T-helper 2 cell treated with Interferon-gamma antibody and Interleukin-4, amounts not matched to agents 5 μg/mL and 100 μg/mL, for 36 hours (primary cell): ENCODE measurements at regions not wholly inside any gene's neighbourhood (a gene's known extent, or its start where the extent isn't known, plus 50 kb on each side); places are given as distances from the start of the nearest gene placed in this dataset.

Source experiments
- DNase-seq: peaks from one replicate; pipeline ENCODE4 v3.0.0; 2021; ENCODE audit warnings: low spot score
- H3K27ac Mint-ChIP-seq: one replicate; pipeline ENCODE4 v1.8.0; 2021; ENCODE audit warnings: mild to moderate bottlenecking, mixed read lengths
- H3K27me3 Mint-ChIP-seq: one replicate; pipeline ENCODE4 v1.8.0; 2021; ENCODE audit warnings: low read depth, mixed read lengths
- H3K36me3 Mint-ChIP-seq: one replicate; pipeline ENCODE4 v1.8.0; 2021; ENCODE audit warnings: low read depth, mixed read lengths
- H3K4me1 Mint-ChIP-seq: one replicate; pipeline ENCODE4 v1.8.0; 2021; ENCODE audit warnings: low read depth, mixed read lengths
- H3K4me3 Mint-ChIP-seq: one replicate; pipeline ENCODE4 v1.8.0; 2022; ENCODE audit warnings: mild to moderate bottlenecking, moderate library complexity, mixed read lengths
- H3K9me3 Mint-ChIP-seq: one replicate; pipeline ENCODE4 v1.8.0; 2021; ENCODE audit warnings: mixed read lengths

DNA sequence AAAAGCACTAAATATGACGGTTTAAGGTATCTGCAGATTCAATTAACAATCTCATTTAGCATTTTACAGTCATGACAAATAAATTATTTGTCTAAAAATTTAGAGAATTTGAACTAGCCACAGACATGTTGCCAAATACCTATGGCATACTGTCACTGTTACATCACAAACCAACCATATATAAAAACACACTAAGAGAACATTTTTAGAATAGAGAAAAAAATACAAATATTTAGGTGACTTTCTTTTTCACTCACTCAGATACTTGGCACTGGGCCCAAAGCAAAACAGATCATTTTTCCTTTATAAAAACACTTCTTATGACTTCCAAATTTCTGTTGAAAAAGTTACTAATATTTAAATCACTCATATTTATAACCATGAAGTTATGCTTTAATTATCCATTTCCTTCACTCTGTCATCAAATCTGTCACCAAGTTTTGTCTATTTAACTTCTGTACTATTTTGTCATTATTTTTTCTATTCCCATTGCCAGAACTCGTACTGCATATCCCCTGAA is 644.7 kb downstream of the OTOL1 start:
- Mint-ChIP-seq H3K4me3 (no peak overlapping the region), H3K27ac (no peak overlapping the region), H3K9me3 (no peaks in the 10 kb centered on the region), H3K4me1 (no peaks in the 10 kb centered on the region), H3K27me3 (no peaks in the 10 kb centered on the region), H3K36me3 (no peaks in the 10 kb centered on the region)
- DNase-seq, result no peak

- no peak for DNase-seq
- H3K27ac Mint-ChIP-seq, result no peak overlapping the region
- H3K4me3 Mint-ChIP-seq, result no peak overlapping the region
- no peaks in the 10 kb centered on the region for H3K36me3 Mint-ChIP-seq
- H3K27me3 Mint-ChIP-seq, result no peaks in the 10 kb centered on the region
- no peaks in the 10 kb centered on the region for H3K4me1 Mint-ChIP-seq
- H3K9me3 Mint-ChIP-seq, result no peaks in the 10 kb centered on the region
Measured at GRCh38 chr3:162142511-162142910, 645.9 kb downstream of the OTOL1 start.

DNA sequence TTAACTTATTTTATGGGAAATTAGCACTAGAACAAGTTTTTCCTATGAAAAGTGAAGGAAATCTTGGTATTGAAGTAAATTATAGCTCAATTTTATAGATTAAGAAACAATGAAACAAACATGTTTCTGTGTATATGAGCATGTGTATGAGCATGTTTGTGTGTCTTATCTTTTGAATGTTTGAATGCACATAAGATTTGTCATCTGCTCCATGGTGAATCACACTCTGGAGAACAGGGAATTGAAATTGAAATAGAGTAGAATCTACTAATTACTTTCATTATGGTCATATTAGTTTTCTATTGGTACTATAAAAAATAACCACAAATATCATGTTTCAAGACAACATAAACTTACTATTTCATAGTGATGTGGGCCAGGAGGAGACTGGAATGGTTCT is 646.6 kb downstream of the OTOL1 start:
- DNase-seq, result no peak

GRCh38 chr3:162147996-162148395 is 651.4 kb downstream of the OTOL1 start:
- Mint-ChIP-seq H3K27ac (no peak overlapping the region), H3K36me3 (no peaks in the 10 kb centered on the region), H3K4me3 (no peak overlapping the region), H3K9me3 (no peaks in the 10 kb centered on the region), H3K4me1 (no peaks in the 10 kb centered on the region), H3K27me3 (no peaks in the 10 kb centered on the region)
- no peak for DNase-seq

More for the DNA sequence above, 646.6 kb downstream of the OTOL1 start:
- Mint-ChIP-seq H3K27ac (no peak overlapping the region), H3K9me3 (no peaks in the 10 kb centered on the region), H3K4me1 (no peaks in the 10 kb centered on the region), H3K27me3 (no peaks in the 10 kb centered on the region), H3K36me3 (no peaks in the 10 kb centered on the region), H3K4me3 (no peak overlapping the region)

DNA sequence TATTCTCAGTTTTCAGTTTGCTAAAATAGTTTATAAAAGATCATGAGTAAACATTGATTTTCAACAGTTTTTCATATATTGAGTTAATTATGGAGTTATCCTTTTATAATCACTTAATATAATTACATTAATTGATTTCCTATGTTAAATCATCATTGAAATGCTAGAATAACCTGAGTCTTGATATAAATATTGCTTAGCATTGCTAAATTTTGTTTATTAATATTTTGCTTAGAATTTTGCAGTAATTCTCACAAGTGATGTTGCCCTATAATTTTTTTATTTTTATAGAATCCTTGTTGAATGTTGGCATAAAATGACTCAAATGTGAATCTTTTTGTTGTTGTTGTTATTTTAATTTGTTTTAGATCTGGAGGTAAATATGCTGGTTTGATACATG is 654.2 kb downstream of the OTOL1 start:
- H3K27ac Mint-ChIP-seq, result no peak overlapping the region
- H3K4me3 Mint-ChIP-seq, result no peak overlapping the region
- DNase-seq, result no peak
- no peaks in the 10 kb centered on the region for H3K9me3 Mint-ChIP-seq
- no peaks in the 10 kb centered on the region for H3K27me3 Mint-ChIP-seq
- H3K36me3 Mint-ChIP-seq, result no peaks in the 10 kb centered on the region
- no peaks in the 10 kb centered on the region for H3K4me1 Mint-ChIP-seq

GRCh38 chr3:162152636-162153035 is 656.0 kb downstream of the OTOL1 start:
- no peak overlapping the region for H3K27ac Mint-ChIP-seq
- H3K4me3 Mint-ChIP-seq, result no peak overlapping the region
- no peaks in the 10 kb centered on the region for H3K9me3 Mint-ChIP-seq
- no peak for DNase-seq
- no peaks in the 10 kb centered on the region for H3K4me1 Mint-ChIP-seq
- H3K27me3 Mint-ChIP-seq, result no peaks in the 10 kb centered on the region
- H3K36me3 Mint-ChIP-seq, result no peaks in the 10 kb centered on the region

DNA sequence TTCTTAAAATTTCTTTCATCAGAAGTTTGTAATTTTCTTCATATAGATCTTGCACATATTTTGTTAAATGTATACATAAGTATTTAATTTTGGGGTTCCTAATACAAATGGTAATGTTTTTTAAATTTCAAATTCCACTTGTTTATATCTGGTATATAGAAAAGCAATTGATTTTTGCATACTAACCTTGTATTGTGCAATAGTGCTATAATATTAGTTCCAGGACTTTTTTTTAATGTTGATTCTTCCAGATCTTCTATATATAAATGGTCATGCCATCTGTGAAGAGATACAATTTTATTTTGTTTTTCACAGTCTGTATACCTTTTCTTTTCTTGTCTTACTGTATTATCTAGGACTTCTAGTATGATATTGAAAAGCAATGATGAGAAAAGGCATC is 665.0 kb downstream of the OTOL1 start:
- no peak overlapping the region for H3K4me3 Mint-ChIP-seq
- H3K36me3 Mint-ChIP-seq, result no peaks in the 10 kb centered on the region
- no peak for DNase-seq
- H3K4me1 Mint-ChIP-seq, result no peaks in the 10 kb centered on the region
- no peak overlapping the region for H3K27ac Mint-ChIP-seq
- H3K27me3 Mint-ChIP-seq, result no peaks in the 10 kb centered on the region
- peaks cover 3% of the 10 kb centered on the region for H3K9me3 Mint-ChIP-seq

- H3K4me3 Mint-ChIP-seq, result no peak overlapping the region
- DNase-seq, result no peak
- no peaks in the 10 kb centered on the region for H3K9me3 Mint-ChIP-seq
- no peaks in the 10 kb centered on the region for H3K36me3 Mint-ChIP-seq
- H3K27ac Mint-ChIP-seq, result no peak overlapping the region
- H3K4me1 Mint-ChIP-seq, result no peaks in the 10 kb centered on the region
- no peaks in the 10 kb centered on the region for H3K27me3 Mint-ChIP-seq
Measured at GRCh38 chr3:162165346-162165745, 668.7 kb downstream of the OTOL1 start.

DNA sequence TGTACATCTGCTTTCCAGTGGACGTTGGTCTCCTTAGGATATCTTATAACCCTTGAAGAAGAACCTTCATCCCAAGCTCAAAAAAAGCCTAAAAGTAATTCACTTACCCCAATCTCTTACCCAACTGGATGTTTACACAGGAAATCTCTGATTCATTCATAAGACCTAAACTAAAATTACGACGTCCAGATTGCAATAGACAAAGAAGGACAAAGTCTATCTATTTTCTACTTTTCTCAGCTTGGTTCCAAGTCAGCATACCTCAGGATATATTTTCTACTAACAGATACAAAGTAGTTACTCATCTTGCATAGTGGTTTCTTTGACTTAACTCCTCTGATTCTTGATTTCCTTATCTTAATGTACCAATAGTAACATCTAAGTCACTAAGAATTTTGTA is 669.9 kb downstream of the OTOL1 start:
- no peaks in the 10 kb centered on the region for H3K4me1 Mint-ChIP-seq
- H3K4me3 Mint-ChIP-seq, result no peak overlapping the region
- H3K9me3 Mint-ChIP-seq, result no peaks in the 10 kb centered on the region
- H3K27me3 Mint-ChIP-seq, result no peaks in the 10 kb centered on the region
- DNase-seq, result no peak
- H3K36me3 Mint-ChIP-seq, result no peaks in the 10 kb centered on the region
- H3K27ac Mint-ChIP-seq, result no peak overlapping the region

GRCh38 chr3:162168715-162169114 is 672.1 kb downstream of the OTOL1 start:
- Mint-ChIP-seq H3K4me3 (no peak overlapping the region), H3K9me3 (peaks cover 3% of the 10 kb centered on the region), H3K36me3 (no peaks in the 10 kb centered on the region), H3K4me1 (no peaks in the 10 kb centered on the region), H3K27me3 (no peaks in the 10 kb centered on the region), H3K27ac (no peak overlapping the region)
- DNase-seq, result no peak

DNA sequence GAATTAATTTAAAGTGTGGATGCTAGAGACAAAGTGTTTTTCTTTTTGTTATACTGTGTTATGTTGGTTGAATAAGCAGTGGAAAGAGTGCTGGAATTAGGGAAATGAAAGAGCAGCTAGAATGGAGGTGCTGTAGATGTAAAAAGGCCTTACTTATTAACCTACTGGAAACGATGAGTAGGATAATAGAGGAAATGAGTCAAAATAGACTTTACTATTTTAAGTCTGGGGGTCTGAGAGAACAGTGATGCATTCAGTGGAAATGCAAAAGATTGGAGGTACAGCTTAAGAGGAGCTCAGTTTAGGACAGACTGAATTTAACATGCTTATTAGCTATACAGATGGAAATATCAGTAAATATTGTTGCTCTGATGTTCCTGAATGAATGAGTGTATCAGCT is 674.0 kb downstream of the OTOL1 start:
- Mint-ChIP-seq H3K9me3 (peaks cover 3% of the 10 kb centered on the region), H3K27me3 (no peaks in the 10 kb centered on the region), H3K4me3 (no peak overlapping the region), H3K4me1 (no peaks in the 10 kb centered on the region), H3K36me3 (no peaks in the 10 kb centered on the region), H3K27ac (no peak overlapping the region)
- DNase-seq, result no peak

DNA sequence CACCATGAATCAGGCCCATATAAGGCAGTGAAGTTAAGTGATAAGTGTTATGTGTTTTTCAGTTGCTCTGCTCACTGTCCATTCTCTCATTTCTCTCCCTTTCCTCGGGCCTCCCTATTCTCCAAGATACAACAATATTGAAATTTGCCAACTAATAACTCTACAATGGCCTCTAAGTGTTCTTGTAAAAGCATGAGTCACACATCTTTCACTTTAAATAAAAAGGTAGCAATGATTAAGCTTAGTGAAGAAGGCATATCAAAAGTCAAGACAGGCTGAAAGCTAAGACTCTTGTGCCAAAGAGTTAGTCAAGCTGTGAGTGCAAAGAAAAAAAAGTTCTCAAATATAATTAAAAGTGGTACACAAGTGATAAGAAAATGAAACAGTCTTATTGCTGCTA is 675.4 kb downstream of the OTOL1 start:
- peaks cover 3% of the 10 kb centered on the region for H3K9me3 Mint-ChIP-seq
- DNase-seq, result no peak
- no peaks in the 10 kb centered on the region for H3K27me3 Mint-ChIP-seq
- no peaks in the 10 kb centered on the region for H3K36me3 Mint-ChIP-seq
- no peak overlapping the region for H3K4me3 Mint-ChIP-seq
- no peak overlapping the region for H3K27ac Mint-ChIP-seq
- H3K4me1 Mint-ChIP-seq, result no peaks in the 10 kb centered on the region

DNA sequence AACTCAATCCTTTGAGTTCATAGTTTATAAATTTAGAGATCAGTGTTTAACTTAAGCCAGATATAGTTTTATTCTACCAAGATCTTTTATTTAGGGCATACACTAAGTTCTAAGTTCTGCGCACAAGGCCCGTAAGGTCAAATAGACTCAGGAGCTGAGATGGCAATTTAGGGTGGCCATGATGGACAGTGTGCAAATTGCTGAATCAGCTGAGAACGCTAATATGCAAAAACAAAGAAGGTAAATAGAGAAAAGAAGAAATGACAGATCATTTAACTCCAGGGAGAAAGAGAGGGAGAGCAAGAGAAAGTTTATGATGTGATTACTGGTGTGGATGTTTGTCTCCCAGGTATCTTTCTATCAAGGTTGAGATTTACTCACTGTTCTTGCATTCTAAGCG is 678.5 kb downstream of the OTOL1 start:
- DNase-seq, result no peak
- H3K27me3 Mint-ChIP-seq, result no peaks in the 10 kb centered on the region
- H3K4me3 Mint-ChIP-seq, result no peak overlapping the region
- no peak overlapping the region for H3K27ac Mint-ChIP-seq
- H3K36me3 Mint-ChIP-seq, result no peaks in the 10 kb centered on the region
- H3K4me1 Mint-ChIP-seq, result no peaks in the 10 kb centered on the region
- H3K9me3 Mint-ChIP-seq, result peaks cover 3% of the 10 kb centered on the region

DNA sequence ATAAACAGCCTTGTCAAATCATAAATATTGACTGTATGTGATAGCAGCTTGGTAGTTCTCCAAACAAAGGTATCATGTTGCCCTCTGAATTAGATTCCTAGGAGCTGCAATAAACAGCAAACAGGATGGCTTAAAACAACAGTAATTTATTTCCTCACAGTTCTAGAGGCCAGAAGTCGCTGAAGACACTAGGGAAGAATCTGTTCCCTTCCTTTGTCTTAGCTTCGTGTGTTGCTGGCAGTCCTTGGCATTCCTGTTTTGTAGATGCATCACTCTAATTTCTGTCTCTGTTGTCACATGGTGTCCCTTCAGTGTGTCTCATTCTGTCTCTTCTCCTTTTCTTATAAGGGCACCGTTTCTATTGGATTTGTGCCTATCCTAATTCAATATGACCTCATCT is 679.3 kb downstream of the OTOL1 start:
- Mint-ChIP-seq H3K36me3 (no peaks in the 10 kb centered on the region), H3K4me1 (no peaks in the 10 kb centered on the region), H3K27ac (no peak overlapping the region), H3K4me3 (no peak overlapping the region), H3K27me3 (no peaks in the 10 kb centered on the region), H3K9me3 (peaks cover 3% of the 10 kb centered on the region)
- DNase-seq, result no peak

GRCh38 chr3:162183440-162183839 is 686.8 kb downstream of the OTOL1 start:
- H3K9me3 Mint-ChIP-seq, result peaks cover 8% of the 10 kb centered on the region
- no peaks in the 10 kb centered on the region for H3K4me1 Mint-ChIP-seq
- no peak overlapping the region for H3K4me3 Mint-ChIP-seq
- H3K36me3 Mint-ChIP-seq, result no peaks in the 10 kb centered on the region
- no peaks in the 10 kb centered on the region for H3K27me3 Mint-ChIP-seq
- no peak for DNase-seq
- H3K27ac Mint-ChIP-seq, result no peak overlapping the region
